Tibial nerve (tissue), 4 donors: ENCODE measurements at regions not wholly inside any gene's neighbourhood (a gene's known extent, or its start where the extent isn't known, plus 50 kb on each side); places are given as distances from the start of the nearest gene placed in this dataset.

ENCODE experiments used
- DNase-seq, 2 donors: peaks; one replicate each; pipeline ENCODE4 v3.0.0-alpha.2; 2019; ENCODE audit warnings: low spot score in 2 of 2
- H3K27ac ChIP-seq, 4 donors: fragments of 200-600 bp; sonication (generic) in 3 of 4; one replicate each; pipeline ENCODE4 v1.5.1; 2017 to 2019; ENCODE audit warnings: mild to moderate bottlenecking in 1 of 4
- H3K27me3 ChIP-seq, 2 donors: fragments of 200-600 bp; sonication (generic) in 1 of 2; one replicate each; pipeline versions ENCODE4 v1.5.1 to v1.6.0; 2017 to 2019
- H3K36me3 ChIP-seq, 3 donors: fragments of 200-600 bp; sonication (generic); one replicate each; pipeline ENCODE4 v1.5.1; 2018 to 2019
- H3K4me1 ChIP-seq, 4 donors: fragments of 200-600 bp; sonication (generic) in 3 of 4; one replicate each; pipeline ENCODE4 v1.5.1; 2017 to 2019
- H3K4me3 ChIP-seq, 4 donors: fragments of 200-600 bp; sonication (generic) in 3 of 4; one replicate each; pipeline ENCODE4 v1.5.1; 2017 to 2019; ENCODE audit warnings: mild to moderate bottlenecking in 1 of 4, moderate library complexity in 1 of 4
- H3K9me3 ChIP-seq, 4 donors: fragments of 200-600 bp; sonication (generic) in 3 of 4; one replicate each; pipeline ENCODE4 v1.5.1; 2017 to 2019
- EP300 ChIP-seq, 2 donors: sonication (generic); formaldehyde crosslinking; IDR thresholded peaks; one replicate each; pipeline ENCODE4 v1.6.1; 2017; ENCODE audit warnings: antibody characterized with exemption in 2 of 2, mild to moderate bottlenecking in 1 of 2
- POLR2A ChIP-seq, 2 donors: fragments of 450-650 bp; IDR thresholded peaks; one replicate each; pipeline ENCODE4 v1.6.1; 2017; ENCODE audit warnings: antibody characterized with exemption in 2 of 2, mild to moderate bottlenecking in 2 of 2, moderate library complexity in 2 of 2
- WGBS, 2 donors: methylation state at CpG; one replicate each; pipeline ENCODE4 v1.1.5; 2018; 5-methylcytosine and 5-hydroxymethylcytosine counted together
- TF ChIP-seq, protein P1 (sequence below), 5 experiments: fragments of 200-600 bp in 3 of 5; fragments of 450-650 bp in 2 of 5; sonication (generic) in 3 of 5; IDR thresholded peaks; one replicate each; pipeline ENCODE4 v1.5.1; 2016 to 2019; ENCODE audit warnings: antibody characterized with exemption in 5 of 5, mild to moderate bottlenecking in 3 of 5, moderate library complexity in 2 of 5

DNA sequence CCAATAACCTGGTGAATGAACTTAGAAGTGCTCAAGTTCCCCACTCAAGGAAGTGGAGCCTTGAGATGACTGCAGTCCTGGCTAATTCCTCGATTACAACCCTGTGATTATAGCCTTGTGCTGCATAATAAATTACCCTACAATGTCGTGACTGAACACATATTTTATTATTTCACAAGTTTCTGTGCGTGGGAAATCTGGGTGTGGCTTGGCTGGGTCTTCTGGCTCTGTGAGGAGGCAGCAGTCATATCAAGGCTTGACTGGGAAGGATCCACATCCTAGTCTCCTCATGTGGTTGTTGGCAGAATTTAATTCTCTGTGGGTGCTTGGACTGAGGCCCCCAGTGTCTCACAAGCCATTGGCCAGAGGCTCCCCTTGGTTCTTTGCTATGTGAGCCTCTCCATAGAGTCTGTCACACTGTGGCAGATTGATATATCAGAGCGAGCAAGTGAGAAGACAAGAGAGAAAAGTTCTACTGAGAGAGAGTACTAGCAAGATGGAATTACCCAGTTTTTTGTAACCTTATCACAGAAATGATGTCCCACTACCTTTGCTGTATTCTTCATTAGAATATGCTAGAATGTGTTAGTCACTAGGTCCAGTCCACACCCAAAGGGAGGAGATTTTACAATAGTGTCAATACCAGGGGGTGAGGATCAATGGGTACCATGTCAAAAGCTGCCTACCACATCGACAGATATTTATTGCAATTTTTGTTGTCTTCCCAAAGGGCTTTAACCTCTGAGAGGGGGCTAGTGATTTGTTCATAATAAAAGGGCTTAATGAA lies 102.8 kb upstream of the TBC1D5 start:
- Histone ChIP-seq H3K27ac (no peak overlapping the region), H3K4me3 (no peak overlapping the region), H3K27me3 (no peaks in the 10 kb centered on the region), H3K36me3 (no peaks in the 10 kb centered on the region), H3K4me1 (no peaks in the 10 kb centered on the region), H3K9me3 (no peaks in the 10 kb centered on the region)
- 42 to 45% methylated on average over 5 of the region's 5 CpGs for WGBS, 2 donors
- no peak for DNase-seq
- TF ChIP-seq, protein P1, sequence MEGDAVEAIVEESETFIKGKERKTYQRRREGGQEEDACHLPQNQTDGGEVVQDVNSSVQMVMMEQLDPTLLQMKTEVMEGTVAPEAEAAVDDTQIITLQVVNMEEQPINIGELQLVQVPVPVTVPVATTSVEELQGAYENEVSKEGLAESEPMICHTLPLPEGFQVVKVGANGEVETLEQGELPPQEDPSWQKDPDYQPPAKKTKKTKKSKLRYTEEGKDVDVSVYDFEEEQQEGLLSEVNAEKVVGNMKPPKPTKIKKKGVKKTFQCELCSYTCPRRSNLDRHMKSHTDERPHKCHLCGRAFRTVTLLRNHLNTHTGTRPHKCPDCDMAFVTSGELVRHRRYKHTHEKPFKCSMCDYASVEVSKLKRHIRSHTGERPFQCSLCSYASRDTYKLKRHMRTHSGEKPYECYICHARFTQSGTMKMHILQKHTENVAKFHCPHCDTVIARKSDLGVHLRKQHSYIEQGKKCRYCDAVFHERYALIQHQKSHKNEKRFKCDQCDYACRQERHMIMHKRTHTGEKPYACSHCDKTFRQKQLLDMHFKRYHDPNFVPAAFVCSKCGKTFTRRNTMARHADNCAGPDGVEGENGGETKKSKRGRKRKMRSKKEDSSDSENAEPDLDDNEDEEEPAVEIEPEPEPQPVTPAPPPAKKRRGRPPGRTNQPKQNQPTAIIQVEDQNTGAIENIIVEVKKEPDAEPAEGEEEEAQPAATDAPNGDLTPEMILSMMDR (IDR thresholded peaks at IDR 0.05) = no peak
- TF ChIP-seq POLR2A (IDR thresholded peaks at IDR 0.05) = no peak
- no peak for TF ChIP-seq EP300 (IDR thresholded peaks at IDR 0.05)

DNA sequence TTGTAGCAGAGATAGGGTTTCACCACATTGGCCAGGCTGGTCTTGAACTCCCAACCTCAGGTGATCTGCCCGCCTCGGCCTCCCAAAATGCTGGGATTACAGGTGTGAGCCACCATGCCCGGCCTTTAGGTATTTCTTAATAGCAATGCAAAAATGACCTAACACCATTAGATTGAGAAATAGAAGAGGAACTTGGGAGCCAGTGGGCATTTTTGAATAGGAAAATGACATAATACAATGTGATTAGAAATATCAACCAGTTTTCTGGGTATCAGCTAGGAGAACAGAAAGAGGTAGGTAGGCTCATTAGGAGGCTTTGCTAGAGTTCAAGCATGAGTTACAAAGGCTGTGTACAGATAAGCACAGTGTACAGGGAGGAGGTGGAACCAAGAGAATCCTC lies 101.8 kb upstream of the TBC1D5 start:
- DNase-seq = no peak
- Histone ChIP-seq H3K36me3 (no peaks in the 10 kb centered on the region), H3K9me3 (no peaks in the 10 kb centered on the region), H3K27ac (no peak overlapping the region), H3K4me3 (no peak overlapping the region), H3K27me3 (no peaks in the 10 kb centered on the region), H3K4me1 (no peaks in the 10 kb centered on the region)
- no peak for TF ChIP-seq EP300 (IDR thresholded peaks at IDR 0.05)
- no peak for TF ChIP-seq POLR2A (IDR thresholded peaks at IDR 0.05)
- TF ChIP-seq, protein P1 (IDR thresholded peaks at IDR 0.05) = no peak
- 94 to 100% methylated on average over 3 of the region's 3 CpGs for WGBS, 2 donors

DNA sequence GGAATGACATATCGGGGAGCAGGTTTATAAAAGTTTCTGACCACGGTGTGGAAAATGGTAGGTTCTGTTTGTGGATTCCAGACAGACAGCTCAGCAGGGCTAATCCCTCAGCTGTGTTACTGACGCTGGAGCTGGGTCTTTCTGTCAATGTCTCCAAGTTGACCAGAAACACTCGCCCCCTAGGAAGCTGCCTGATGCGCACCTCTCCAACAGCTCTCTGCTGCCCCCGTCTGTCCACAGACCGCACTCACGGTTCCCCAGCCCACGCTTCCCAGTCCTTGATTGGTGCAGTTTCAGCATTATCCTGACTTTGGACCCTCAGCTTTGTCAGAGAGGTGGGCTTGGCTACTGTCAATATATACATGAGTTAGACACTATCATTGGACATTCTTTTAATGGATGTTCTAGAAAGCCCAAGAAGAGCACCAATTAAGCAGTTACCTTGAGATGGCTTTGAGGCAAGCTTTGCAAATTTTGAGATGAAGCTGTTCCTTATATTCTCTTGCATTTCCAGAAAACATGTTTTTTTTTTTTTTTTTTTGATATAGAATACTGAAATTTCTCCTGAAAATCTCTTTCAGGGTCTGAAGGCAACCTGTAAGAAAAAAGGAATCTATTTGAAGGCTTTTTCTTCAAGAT lies 98.9 kb upstream of the TBC1D5 start:
- Histone ChIP-seq H3K27me3 (no peaks in the 10 kb centered on the region), H3K27ac (no peak overlapping the region), H3K36me3 (no peaks in the 10 kb centered on the region), H3K4me1 (no peaks in the 10 kb centered on the region), H3K9me3 (no peaks in the 10 kb centered on the region), H3K4me3 (no peak overlapping the region)
- TF ChIP-seq POLR2A (IDR thresholded peaks at IDR 0.05) (no peak), EP300 (IDR thresholded peaks at IDR 0.05) (no peak)
- TF ChIP-seq, protein P1 (IDR thresholded peaks at IDR 0.05) = peak; percentile 84 to 94 (median 90)
- DNase-seq = peak; percentile 42 to 78
- WGBS, 2 donors = 12 to 13% methylated on average over 9 of the region's 9 CpGs

DNA sequence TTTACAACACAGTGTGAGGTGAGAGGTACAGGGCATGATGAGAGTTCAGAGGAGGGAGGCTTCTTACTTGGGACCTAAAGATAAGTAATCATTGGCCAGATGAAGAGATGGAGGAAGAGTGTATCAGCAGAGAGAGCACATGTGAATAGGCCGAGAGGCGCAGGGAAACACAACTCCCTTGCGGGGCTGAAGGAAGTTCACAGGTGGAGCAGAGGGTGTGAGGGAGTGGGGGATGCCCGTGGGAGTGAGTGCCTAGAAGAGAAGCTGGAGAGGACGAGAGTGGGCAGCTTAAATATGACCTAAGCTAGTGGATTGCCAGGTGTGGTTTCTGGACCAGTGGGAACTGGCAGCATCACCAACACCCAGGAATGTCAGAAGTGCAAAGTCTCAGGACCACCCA lies 98.2 kb upstream of the TBC1D5 start:
- H3K9me3 ChIP-seq = no peaks in the 10 kb centered on the region
- no peak for TF ChIP-seq EP300 (IDR thresholded peaks at IDR 0.05)
- no peak for TF ChIP-seq POLR2A (IDR thresholded peaks at IDR 0.05)
- TF ChIP-seq, protein P1 (IDR thresholded peaks at IDR 0.05) = no peak
- WGBS, 2 donors = 82 to 89% methylated on average over 5 of the region's 5 CpGs
- no peak for DNase-seq
- H3K4me1 ChIP-seq = no peaks in the 10 kb centered on the region
- no peak overlapping the region for H3K27ac ChIP-seq
- no peak overlapping the region for H3K4me3 ChIP-seq
- H3K36me3 ChIP-seq = no peaks in the 10 kb centered on the region
- no peaks in the 10 kb centered on the region for H3K27me3 ChIP-seq

DNA sequence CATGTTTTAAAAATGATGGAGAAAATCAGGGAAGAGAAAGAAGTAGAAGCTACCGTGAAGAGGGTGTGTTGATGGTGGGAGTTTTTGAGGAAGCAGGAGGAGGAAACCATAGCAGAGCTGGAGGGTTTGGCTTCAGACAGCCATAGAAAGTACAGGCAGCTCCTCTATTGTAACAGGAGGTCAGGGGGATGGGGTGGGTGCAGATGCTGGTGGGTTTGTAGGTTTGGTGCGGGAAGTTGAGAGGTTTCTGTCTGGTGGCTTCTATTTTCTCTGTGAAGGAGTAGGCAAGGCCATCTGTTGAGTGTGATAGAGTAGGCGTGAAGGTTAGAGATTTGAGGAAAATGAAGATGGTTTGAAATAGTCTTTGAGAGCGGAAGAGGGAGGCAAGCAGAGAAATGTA lies 97.7 kb upstream of the TBC1D5 start:
- Histone ChIP-seq H3K4me1 (no peaks in the 10 kb centered on the region), H3K27me3 (no peaks in the 10 kb centered on the region), H3K9me3 (no peaks in the 10 kb centered on the region), H3K4me3 (no peak overlapping the region), H3K27ac (no peak overlapping the region), H3K36me3 (no peaks in the 10 kb centered on the region)
- 90 to 92% methylated on average over 4 of the region's 4 CpGs for WGBS, 2 donors
- DNase-seq = no peak
- no peak for TF ChIP-seq EP300 (IDR thresholded peaks at IDR 0.05)
- TF ChIP-seq, protein P1 (IDR thresholded peaks at IDR 0.05) = no peak
- no peak for TF ChIP-seq POLR2A (IDR thresholded peaks at IDR 0.05)
